OCI-LY3 (cell line): ENCODE measurements at regions not wholly inside any gene's neighbourhood (a gene's known extent, or its start where the extent isn't known, plus 50 kb on each side); places are given as distances from the start of the nearest gene placed in this dataset.

Source experiments
- H2AFZ ChIP-seq: fragments of 200-600, 300-600 bp; shearing (Covaris generic); 2 replicates; pipeline ENCODE4 v1.6.0; 2014; ENCODE audit warnings: antibody characterized with exemption, low read depth, low read length
- H3K27ac ChIP-seq: fragments of 200-600, 300-600 bp; sonication (generic); 2 replicates; pipeline ENCODE4 v1.5.1; 2014; ENCODE audit warnings: mild to moderate bottlenecking, low read length, moderate library complexity, mixed read lengths
- H3K27me3 ChIP-seq: fragments of 200-600, 300-600 bp; sonication (generic); 2 replicates; pipeline ENCODE4 v1.6.1; 2014; ENCODE audit warnings: low read depth, low read length, mixed read lengths
- H3K36me3 ChIP-seq: fragments of 200-600, 300-600 bp; sonication (generic); replicated peaks from 2 replicates; pipeline ENCODE3; 2014; ENCODE audit warnings: low read depth, low read length, mixed read lengths
- H3K4me1 ChIP-seq: fragments of 300-600, 200-600 bp; sonication (generic); 2 replicates; pipeline ENCODE4 v1.6.1; 2014; ENCODE audit warnings: low read length, mixed read lengths
- H3K4me2 ChIP-seq: fragments of 200-600, 300-600 bp; sonication (generic); 2 replicates; pipeline ENCODE4 v1.6.1; 2014; ENCODE audit warnings: low read length, mixed read lengths
- H3K4me3 ChIP-seq: fragments of 300-600, 200-600 bp; sonication (generic); 2 replicates; pipeline ENCODE4 v1.5.1; 2014; ENCODE audit warnings: antibody characterized with exemption, mild to moderate bottlenecking, low read length, moderate library complexity
- H3K79me2 ChIP-seq: fragments of 300-600, 200-600 bp; shearing (Covaris generic); 2 replicates; pipeline ENCODE4 v1.6.1; 2014; ENCODE audit warnings: mild to moderate bottlenecking, low read length, mixed read lengths
- H3K9ac ChIP-seq: fragments of 300-600, 200-600 bp; shearing (Covaris generic); 2 replicates; pipeline ENCODE4 v1.6.0; 2014; ENCODE audit warnings: mild to moderate bottlenecking, low read length, moderate library complexity
- H3K9me3 ChIP-seq: fragments of 200-600, 300-600 bp; shearing (Covaris generic); 2 replicates; pipeline ENCODE4 v1.6.1; 2014; ENCODE audit warnings: low read length, mixed read lengths; ENCODE audit not compliant: insufficient read depth
- H4K20me1 ChIP-seq: fragments of 200-600, 300-600 bp; sonication (generic); 2 replicates; pipeline ENCODE4 v1.6.1; 2016; ENCODE audit warnings: low read length, mixed read lengths; ENCODE audit not compliant: insufficient read depth
- CTCF ChIP-seq: fragments of 200-600, 300-600 bp; sonication (generic); IDR thresholded peaks from 2 replicates; pipeline ENCODE4 v1.5.1; 2014; ENCODE audit warnings: antibody characterized with exemption, low read length, low read depth
- EZH2phosphoT487 ChIP-seq: fragments of 200-600 bp; shearing (Covaris generic); IDR thresholded peaks from 2 replicates; pipeline ENCODE4 v1.6.1; 2018; ENCODE audit warnings: antibody characterized with exemption, mixed run types, low read depth

- Histone ChIP-seq H4K20me1 (peaks cover 37% of the 10 kb centered on the region), H3K9me3 (no peaks in the 10 kb centered on the region), H3K9ac (no peak overlapping the region), H3K27me3 (no peaks in the 10 kb centered on the region), H3K4me1 (no peaks in the 10 kb centered on the region), H3K4me2 (no peak overlapping the region), H3K27ac (no peak overlapping the region), H2AFZ (no peak overlapping the region), H3K36me3 (peaks cover 60% of the 10 kb centered on the region), H3K4me3 (no peak overlapping the region), H3K79me2 (peaks cover 37% of the 10 kb centered on the region)
- TF ChIP-seq EZH2phosphoT487 (no peak), CTCF (no peak)
Measured at GRCh38 chr22:35204807-35205775, 52.2 kb upstream of the HMGXB4 start.

GRCh38 chr22:35205961-35206360, 51.3 kb upstream of the HMGXB4 start:
- Histone ChIP-seq H3K36me3 (peaks cover 61% of the 10 kb centered on the region), H3K79me2 (peaks cover 46% of the 10 kb centered on the region), H2AFZ (no peak overlapping the region), H3K4me2 (no peak overlapping the region), H3K27ac (no peak overlapping the region), H3K27me3 (no peaks in the 10 kb centered on the region), H4K20me1 (peaks cover 37% of the 10 kb centered on the region), H3K9me3 (no peaks in the 10 kb centered on the region), H3K4me1 (no peaks in the 10 kb centered on the region), H3K4me3 (no peak overlapping the region), H3K9ac (no peak overlapping the region)
- TF ChIP-seq CTCF (no peak), EZH2phosphoT487 (no peak)

GRCh38 chr22:35206889-35207288, 50.4 kb upstream of the HMGXB4 start:
- no peak overlapping the region for H2AFZ ChIP-seq
- H3K36me3 ChIP-seq, result peaks cover 63% of the 10 kb centered on the region
- no peak overlapping the region for H3K9ac ChIP-seq
- peaks cover 37% of the 10 kb centered on the region for H4K20me1 ChIP-seq
- no peak overlapping the region for H3K4me3 ChIP-seq
- no peaks in the 10 kb centered on the region for H3K27me3 ChIP-seq
- H3K27ac ChIP-seq, result no peak overlapping the region
- H3K4me2 ChIP-seq, result no peak overlapping the region
- H3K4me1 ChIP-seq, result no peaks in the 10 kb centered on the region
- H3K9me3 ChIP-seq, result no peaks in the 10 kb centered on the region
- TF ChIP-seq CTCF (no peak), EZH2phosphoT487 (no peak)
- H3K79me2 ChIP-seq, result peaks cover 55% of the 10 kb centered on the region
